ENCODE measurements at regions not wholly inside any gene's neighbourhood (a gene's known extent, or its start where the extent isn't known, plus 50 kb on each side); places are given as distances from the start of the nearest gene placed in this dataset.
A peak's percentile ranks its signal among the peaks of the same experiment; 100 is the strongest.
"Not testable (repeated sequence)": the region's sequence is repeated elsewhere in the genome, so short reads cannot be mapped to it uniquely, and the experiment has no call there.

DNA sequence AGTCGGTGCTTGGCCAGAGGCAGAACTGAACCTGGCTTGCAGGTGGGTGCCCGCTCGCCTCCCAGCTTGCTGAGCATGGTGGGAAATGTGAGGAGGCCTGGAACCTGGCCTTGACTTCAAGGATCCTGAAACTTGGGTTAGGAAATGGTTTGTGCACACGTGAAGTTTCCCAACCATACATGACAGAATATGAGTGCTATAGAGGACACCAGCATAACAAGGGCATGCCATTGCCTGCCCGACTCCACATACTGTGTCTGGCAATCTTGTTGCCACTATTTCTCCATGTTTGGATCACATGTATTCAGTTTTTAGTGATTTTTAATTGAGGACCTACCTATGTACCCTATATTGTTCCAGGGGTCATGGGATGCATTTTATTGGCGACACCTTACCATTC, 177.6 kb upstream of the ANKRD55 start:
- no peak for DNase-seq

DNA sequence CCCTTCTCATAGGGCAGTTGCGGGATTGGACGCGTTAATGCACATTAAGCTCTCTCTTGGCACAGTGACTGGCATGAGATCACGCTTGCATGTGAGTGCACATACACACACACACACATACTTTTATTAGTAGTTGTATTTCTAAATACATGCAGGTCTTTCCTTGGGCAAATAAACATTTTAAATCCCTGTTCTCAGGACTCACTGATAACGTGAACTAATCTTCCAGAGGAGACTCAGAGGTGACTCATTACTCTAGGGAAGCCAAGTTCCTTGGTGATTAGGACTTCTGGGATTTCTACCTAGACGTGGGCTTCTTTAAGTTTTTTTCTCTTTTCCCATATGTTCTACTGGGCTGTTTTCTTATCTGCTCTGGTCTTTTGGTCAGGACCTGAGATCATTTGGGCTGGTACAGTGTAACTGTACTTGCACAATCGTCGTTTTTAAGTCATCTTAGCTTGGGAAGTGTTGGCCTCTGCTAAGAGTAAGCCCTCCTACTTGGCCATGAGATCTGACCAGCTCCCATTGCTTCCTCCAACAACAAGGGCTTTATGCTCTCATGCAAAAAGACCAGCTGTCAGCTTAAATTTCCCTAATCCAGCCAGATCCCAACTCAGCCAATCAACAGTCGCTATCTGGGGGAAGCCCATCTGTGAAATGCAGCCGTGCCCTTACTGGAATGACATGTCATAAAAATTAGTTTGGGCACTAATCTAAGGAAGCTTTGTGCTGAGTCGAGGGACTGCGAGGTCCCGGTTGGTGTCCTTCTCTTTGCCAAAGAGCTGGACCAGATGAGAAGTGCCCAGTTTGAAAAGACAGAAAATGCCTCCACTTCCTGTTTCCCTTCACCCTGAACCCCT, 176.4 kb upstream of the ANKRD55 start:
- no peak for DNase-seq

DNA sequence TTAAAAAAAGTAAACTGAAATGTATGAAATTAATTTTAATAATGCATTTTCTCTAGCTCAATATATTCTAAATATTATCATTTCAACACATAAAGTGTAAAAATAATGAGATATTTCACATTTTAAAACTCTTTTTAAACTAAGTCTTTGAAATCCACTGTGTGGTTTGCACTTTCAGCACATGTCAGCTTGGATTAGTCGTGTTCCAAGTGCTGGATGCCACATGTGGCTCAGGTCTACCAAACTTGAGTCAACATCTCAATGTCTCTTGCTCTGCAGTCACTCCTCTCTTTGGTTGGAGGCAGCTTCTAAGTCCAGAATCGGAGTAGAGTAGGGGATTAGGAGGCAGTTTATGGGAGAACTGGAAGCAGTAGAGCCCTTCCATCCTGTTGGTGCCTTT, 173.7 kb upstream of the ANKRD55 start:
- no peak for DNase-seq

GRCh38 chr5:56406221-56406620, 173.1 kb upstream of the ANKRD55 start:
- DNase-seq: no peak

DNA sequence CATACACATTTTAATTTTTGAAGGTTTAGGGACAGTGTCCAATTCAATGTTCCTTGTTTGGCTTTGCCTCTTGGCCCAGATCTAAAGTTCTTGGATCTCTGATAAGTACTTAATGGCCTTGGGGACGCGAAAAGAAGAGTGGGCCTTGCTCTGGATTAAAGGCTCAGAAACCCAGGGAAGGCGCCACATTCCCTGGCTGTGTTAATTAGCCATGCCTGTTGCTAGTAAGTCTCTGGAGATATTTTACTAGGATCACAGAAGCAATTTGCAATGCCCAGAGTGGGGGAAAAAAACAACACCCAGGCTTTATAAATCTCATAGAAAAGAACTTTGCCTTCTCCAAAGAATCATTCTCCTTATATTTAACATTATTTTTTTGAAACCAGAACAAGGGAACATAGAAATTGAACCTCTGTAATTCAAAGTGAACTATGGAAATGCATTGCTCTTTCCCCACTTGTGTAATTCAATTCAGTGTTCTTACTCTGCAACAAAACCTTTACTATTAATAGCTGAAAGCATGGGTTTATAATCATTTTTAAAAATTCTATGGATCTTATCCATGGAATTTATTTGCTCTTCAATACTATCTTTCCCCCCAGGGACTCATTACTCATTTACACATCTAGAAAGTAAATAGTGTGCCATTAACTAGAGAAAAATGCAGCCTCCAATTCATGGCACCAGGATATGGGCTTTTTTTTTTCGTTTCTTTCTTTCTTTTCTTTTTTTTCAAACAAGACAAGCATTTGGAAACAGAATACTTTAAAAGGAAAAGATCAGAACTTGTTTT, 172.2 kb upstream of the ANKRD55 start:
- no peak for DNase-seq

DNA sequence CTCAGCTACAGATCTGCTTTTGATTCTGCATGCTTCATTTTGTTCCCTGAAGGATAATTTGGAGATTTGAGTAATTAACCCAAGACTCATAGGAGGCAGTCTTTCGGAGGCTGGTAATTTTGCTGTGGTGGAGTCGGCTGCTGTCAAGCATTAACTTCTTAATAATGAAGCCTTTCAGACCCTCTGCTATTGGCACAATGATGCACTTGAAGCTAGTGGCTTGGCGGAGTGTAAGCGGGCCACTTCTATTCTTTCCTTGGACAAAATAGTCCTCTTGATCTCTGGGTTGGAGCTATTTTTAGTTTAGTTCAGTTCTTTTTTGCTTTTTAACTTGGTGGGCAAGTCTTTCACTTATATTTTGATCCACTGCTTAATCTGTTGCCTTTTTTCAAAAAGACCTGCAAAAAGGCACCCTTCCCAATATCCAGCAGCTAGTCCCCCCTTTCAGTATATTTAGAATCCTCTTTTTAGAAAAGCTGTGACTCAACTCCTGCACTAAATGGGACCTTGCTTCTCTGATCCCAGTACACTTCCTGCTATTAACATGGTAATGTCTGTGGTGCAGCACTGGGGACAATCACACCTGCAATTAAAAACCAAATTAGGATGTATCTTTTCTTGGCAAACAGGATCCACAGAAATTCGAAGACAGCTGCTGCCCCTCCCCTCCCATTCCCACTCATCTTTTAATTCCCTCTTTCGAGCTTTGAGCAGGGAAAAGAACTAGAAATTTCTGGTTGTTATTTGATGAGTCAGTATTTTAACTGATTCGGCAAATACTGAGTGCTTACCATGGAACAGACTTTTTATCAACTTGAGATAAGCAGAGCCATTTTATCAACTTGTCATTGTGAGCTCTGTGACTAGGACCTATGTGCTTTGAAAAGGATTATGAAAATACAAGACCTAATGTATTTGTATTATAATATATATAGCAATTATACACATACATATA, 169.4 kb upstream of the ANKRD55 start:
- no peak for DNase-seq

GRCh38 chr5:56397796-56398195, 164.7 kb upstream of the ANKRD55 start:
- DNase-seq: not testable (repeated sequence)

GRCh38 chr5:56396634-56397033, 163.5 kb upstream of the ANKRD55 start:
- no peak for DNase-seq

GRCh38 chr5:56389261-56389660, 156.1 kb upstream of the ANKRD55 start:
- DNase-seq: no peak

- no peak for DNase-seq
These were observed 155.3 kb upstream of the ANKRD55 start for GRCh38 chr5:56388229-56388985.

- DNase-seq: no peak
These were observed 152.9 kb upstream of the ANKRD55 start for GRCh38 chr5:56386046-56386445.

DNA sequence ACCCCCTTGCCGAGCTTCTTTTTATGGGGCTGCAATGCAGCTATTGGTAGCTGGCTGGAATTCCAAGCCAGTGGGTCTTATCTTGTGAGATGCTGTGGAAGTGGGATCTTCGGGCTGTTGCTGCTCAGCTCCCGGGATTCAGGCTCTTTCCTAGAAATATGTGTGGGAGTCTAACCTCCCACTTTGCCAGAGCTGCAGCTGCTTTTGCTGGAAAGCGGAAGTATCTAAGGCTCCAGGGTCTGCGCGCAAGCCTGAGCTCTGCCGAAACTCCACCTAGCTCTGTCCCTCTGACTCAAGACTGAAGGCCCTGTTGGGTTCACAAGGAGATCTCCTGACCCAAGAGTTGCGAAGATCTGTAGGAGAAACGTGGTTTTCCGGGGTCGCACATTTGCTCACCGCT, 151.1 kb upstream of the ANKRD55 start:
- DNase-seq: no peak

GRCh38 chr5:56383761-56384160, 150.6 kb upstream of the ANKRD55 start:
- DNase-seq: no peak

- no peak for DNase-seq
These were observed 149.8 kb upstream of the ANKRD55 start for GRCh38 chr5:56382896-56383295.

- DNase-seq: no peak
These were observed 144.4 kb upstream of the ANKRD55 start for GRCh38 chr5:56377573-56377972.

GRCh38 chr5:56376128-56376527, 143.0 kb upstream of the ANKRD55 start:
- DNase-seq: no peak

GRCh38 chr5:56375011-56375410, 141.9 kb upstream of the ANKRD55 start:
- peak; percentile 5 for DNase-seq

DNA sequence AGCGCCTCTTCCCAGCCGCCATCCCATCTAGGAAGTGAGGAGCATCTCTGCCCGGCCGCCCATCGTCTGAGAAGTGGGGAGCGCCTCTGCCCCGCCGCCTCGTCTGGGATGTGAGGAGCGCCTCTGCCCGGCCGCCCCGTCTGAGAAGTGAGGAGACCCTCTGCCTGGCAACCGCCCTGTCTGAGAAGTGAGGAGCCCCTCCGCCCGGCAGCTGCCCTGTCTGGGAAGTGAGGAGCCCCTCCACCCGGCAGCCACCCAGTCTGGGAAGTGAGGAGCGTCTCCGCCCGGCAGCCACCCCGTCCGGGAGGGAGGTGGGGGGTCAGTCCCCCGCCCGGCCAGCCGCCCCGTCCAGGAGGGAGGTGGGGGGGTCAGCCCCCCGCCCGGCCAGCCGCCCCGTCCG, 139.4 kb upstream of the ANKRD55 start:
- not testable (repeated sequence) for DNase-seq

DNA sequence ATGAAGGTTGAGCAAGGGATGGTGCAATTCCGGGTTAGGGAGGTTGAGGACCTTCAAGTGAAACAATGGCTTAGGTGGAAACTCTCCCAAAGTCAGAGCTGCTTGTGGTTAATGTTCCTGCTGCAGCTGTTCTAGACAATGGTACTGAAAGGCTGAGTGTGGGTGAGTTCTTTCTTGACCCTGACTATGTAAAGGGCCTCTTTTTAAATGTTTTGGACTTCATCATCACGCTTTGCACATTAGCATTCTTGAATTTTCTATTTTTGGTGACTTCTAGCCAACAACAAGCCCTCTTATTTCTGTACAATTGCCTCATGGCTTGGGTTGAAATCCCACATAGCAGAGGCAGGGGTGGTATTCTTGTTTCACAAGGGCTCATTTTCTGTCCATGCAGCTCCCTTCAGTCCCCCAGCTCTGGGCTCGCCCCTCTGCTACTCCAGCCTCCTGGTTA, 136.3 kb upstream of the ANKRD55 start:
- no peak for DNase-seq

- no peak for DNase-seq
These were observed 134.6 kb upstream of the ANKRD55 start for GRCh38 chr5:56367748-56368147.

DNA sequence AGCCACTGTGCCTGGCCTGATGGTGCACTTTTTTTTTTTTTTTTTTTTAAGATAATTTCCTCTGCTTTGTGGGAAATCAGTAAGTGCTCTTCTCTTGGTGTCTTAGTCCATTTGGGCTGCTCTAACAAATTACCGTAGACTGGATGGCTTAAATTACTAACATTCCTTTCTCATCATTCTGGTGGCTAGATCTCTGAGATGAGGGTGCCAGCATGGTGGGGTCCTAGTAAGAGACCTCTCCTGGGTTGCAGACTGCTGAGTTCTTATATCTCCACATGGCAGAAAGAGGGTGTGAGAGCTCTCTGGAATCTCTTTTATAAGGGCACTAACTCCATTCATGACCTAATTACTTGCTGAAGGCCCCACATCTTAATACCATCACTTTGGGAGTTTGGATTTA, 133.9 kb upstream of the ANKRD55 start:
- no peak for DNase-seq

DNA sequence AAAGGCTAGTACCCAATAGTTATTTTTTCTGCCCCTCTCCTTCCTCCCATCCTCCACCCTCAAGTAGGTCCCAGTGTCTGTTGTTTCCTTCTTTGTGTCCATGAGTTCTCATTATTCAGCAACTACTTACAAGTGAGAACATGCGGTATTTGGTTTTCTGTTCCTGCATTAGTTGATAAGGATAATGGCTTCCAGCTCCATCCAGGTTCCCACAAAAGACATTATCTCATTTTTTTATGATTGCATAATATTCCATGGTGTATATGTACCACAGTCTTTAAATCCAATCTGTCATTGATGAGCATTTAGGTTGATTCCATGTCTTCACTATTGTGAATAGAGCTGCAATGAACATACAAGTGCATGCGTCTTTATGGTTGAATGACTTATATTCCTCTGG, 128.3 kb upstream of the ANKRD55 start:
- no peak for DNase-seq
